ENCODE measurements at regions not wholly inside any gene's neighbourhood (a gene's known extent, or its start where the extent isn't known, plus 50 kb on each side); places are given as distances from the start of the nearest gene placed in this dataset.
"Not testable (repeated sequence)": the region's sequence is repeated elsewhere in the genome, so short reads cannot be mapped to it uniquely, and the experiment has no call there.

DNA sequence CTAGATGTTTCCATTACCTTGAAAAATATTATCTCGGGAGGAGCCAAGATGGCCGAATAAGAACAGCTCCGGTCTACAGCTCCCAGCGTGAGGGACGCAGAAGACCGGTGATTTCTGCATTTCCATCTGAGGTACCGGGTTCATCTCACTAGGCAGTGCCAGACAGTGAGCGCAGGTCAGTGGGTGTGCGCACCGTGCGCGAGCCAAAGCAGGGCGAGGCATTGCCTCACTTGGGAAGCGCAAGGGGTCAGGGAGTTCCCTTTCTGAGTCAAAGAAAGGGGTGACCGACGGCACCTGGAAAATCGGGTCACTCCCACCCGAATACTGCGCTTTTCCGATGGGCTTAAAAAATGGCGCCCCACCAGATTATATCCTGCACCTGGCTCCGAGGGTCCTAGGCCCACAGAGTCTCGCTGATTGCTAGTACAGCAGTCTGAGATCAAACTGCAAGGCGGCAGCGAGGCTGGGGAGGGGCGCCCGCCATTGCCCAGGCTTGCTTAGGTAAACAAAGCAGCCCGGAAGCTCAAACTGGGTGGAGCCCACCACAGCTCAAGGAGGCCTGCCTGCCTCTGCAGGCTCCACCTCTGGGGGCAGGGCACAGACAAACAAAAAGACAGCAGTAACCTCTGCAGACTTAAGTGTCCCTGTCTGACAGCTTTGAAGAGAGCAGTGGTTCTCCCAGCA is 367.8 kb downstream of the NR2F1-AS1 start:
- DNase-seq, result not testable (repeated sequence)

DNA sequence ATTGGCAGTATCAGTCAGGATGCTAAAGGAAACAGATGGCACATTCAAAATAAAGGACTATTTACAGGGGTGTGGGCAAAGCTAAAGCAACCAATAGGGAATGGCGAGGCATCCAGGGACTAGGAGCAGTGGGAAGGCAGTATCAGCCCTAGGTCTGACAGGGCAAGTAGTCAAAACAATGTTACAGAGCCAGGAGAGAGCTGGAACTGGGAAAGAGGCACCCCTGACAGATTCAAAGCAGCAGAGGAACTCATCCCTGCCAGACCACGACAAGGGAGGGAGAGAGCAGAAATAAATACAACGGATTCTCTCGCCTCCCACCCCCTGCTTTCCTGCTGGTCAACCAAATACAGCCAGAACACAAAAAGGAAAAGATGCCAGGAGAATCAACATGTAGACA is 371.5 kb downstream of the NR2F1-AS1 start:
- DNase-seq, result no peak

DNA sequence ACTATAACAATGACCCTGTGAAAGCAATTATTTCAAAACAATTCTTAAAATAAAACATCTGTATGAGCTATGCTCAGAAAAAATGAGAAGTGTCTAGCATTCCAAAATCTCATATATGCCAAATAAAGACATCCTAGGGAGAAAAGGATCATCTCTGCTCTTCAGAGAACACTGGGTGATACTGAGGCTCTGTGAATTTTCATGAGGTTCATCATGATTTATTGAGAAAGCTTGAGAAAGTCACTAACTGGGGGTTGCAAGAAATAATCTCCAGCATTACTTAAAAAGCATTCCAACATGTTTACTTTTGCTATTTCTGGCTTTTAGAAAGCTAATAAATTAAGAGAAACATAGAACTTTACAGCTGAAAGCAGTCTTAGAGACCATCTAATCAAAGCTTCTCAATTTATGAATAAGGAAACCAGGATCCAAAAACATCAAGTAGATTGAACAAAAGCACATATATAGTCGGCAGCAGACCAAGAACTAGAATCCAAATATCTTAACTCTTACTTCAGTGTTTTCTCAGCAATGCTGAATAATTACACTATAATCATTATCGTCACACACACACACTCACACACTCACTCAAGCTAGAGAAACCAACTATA is 372.8 kb downstream of the NR2F1-AS1 start:
- no peak for DNase-seq

DNA sequence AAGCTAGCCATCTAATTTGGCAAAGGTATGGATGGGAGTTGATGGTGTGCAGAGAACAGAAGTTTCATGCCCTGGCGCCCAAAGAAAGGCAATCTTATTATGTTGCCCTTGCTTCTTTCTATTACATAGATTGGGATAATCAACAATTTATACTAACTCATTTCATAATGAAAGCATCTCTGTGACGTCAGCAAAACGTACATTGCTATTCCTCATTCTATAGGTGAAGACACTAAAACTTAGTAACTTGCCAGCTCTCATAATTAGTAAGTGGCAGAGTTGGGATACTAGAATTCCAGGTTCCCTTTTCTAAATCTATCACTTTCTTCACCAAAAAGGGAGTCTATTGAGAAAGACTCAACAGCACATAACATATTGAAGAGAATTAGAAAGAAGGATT is 374.8 kb downstream of the NR2F1-AS1 start:
- DNase-seq, result no peak

DNA sequence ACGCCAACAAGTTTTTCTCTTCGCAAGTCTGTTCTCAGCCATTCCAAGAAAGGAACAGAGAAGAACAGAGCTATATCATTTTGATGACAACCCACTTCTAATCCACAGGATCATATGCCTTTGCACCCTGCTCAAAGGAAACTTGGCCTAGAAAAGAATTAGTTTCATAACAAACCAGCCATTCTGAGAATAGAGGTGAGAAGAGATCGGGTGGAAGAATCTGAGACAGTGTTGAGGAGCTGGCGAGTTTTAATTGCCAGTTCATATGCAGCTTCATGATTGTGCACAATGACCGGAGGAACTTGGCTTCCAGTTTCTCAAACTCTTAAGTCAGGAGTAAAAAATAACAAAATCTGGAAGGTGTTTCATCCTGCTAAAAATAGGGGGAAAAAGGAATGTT is 380.0 kb downstream of the NR2F1-AS1 start:
- DNase-seq, result no peak

DNA sequence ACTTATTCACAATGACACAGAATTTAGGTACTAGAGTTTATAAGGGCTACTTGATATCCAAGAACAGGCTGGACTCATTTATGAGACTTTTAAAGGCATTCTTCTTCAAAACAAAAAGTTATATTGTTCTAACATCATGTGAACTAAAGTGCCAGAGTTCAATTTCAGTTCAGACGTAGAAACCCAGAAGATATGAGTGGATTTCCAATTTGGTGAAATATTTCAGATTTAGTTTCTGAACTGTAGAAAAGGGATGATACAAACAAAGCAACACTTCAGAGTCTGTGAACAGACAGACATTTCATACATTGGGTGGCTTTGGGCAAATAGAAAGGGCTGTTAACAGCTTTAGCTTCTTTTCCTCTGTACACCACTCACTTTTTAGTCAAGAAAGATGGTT is 384.0 kb downstream of the NR2F1-AS1 start:
- no peak for DNase-seq

DNA sequence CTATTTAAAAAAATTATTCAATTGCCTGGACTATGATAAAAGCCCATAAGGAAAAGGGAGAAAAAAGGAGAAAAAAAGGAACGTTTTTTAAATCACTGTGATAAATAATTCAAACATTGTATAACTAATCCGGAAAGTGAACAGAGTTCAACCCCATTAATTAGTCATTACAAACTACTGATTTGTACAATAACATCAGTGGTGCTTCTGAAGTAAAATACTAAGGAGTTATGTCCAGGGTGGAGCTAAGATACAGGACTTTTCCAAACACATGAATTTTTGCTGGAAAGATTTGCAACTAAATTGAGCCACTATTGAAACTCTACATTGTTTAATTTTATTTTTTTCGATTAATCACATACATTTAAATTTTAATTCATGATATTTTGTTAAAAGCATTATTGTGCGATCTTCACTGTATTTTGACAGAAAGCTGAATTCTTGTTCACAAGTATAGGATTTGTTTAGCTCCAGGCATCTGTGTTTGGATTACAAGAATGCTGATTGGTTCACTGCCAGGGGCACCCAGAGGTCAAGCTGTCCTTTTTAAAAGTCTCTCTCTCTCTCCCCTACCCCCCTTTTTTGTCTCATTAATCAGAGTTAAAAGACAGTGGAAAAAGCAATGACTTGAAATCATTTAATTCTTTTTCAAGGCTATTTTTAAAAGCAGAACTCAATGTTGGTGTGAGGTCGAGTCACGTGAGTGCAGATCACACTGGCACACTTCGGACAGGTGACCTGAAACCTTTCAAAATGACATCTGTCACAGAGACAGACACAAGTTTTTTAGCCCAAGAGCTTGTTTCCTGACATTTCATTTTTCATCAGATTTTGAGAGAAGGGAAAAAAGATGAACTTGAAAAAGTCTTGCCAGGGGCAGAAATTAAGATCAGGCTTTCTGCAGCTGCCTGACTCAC is 387.3 kb downstream of the NR2F1-AS1 start:
- no peak for DNase-seq

DNA sequence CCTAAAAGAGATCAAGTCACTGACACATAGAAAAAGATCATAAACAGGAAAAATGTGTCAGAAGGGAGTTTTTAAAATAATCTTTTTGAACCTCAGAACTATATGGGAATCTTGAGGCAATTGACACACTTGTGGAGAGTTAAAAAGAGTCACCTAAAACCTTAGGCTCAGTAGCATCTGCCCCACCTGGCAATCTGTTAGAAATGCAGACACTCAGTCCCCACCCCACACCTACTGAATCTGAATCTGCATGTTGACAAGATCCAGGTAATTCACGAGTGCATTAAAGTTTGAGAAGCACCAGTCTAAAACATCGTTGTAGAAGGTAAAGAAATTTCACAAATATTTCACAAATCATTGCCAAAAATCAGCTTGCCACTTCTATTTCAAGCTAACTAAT is 388.3 kb downstream of the NR2F1-AS1 start:
- DNase-seq, result no peak

DNA sequence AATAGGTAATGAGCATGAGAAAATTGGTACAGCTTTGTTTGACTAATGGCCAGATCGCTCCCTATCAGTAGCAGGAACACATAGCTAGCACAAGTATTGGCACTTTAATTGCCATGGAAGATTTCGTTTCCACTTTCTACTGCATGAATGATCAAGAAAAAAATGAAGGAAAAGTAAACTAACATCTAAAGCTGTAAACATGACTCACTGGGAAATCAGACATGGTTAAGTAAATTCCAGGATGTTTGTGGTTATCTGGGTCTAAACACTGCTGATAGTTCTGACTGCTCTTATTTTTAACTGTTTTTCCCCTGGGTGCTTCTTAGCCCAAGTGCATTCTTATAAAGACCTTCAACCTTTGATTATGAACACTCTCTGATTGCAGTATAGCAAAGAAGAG is 388.9 kb downstream of the NR2F1-AS1 start:
- DNase-seq, result no peak

DNA sequence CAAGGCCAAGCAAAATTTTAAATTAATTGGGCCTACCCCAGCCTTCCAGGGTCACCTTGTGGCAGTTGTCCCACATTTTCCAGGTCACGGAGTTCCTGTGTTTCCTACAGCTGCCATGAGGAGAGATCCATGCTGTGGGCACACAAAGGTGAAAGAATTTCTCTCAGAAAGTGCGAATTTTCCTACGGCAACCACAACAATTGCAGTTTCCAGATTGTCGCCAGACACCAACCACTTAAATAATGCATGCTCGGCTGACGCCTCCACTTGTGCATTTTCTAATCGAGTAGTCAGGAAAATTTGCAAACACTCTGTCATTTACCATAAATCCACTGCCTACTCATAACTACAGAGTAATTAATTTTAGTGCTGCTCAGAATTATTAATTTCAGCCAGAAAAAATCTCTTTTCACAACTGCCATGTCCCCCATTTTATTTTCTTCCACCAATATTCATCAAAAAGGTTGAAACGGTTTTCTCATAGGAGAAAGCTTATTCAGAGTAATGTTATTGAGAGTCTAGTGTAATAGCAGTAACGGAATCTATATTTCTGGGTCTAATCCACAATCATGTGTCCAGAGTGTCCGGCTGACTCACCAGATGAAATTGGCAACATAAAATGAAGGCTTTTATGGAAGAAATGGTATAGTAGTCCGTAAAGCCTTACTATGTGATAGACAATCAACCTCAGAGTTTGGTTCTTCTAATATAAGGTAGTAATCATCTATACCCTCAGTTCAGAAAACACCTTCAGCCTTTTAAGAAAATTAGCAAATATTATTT is 389.8 kb downstream of the NR2F1-AS1 start:
- DNase-seq, result no peak

DNA sequence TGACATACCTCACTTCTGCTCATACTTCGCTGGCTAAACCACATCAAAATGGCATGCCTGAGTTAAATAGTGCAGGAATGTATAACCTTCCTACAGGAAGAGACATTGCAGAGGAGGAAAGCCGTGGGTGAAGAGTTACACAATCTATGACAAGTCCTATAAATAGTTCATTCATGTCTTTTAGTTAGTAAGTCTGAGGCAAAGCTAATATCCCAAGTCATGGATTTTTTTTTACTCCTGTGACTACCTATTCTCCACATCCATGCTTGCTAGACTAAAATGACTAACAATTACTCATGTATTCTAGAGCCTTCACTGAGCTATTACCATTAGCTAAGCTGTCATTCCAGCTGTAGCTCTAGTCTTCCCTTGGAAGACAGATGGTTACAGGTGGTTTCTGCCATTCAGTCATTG is 391.3 kb downstream of the NR2F1-AS1 start:
- no peak for DNase-seq

DNA sequence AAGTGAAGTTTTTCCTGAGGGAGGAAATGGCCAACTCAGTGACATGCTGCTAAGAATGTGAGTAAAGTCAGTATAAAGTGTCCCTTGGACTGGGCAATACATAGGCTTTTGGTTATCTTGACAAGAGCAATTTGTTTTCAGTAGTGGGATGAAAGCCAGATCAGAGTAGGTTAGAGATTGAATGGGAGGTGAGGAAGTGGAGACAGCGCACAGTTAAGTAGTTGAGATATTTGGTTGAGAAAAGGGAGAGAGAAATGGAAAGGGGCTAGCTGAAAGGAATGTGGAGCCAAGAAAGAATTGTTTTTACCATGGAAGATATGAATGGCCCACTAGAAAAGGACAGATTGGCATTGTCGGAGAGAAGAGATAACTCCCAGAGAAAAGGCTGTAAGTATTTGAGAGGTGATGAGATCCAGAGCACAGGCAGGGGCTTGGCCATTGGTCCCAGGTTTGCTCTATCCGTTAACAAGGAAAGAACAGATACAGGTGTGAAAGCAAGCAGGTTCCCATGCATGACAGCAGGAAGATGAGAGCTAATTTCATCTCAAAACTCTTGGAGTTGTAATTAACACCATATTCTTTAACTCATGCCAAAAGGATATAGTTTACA is 392.0 kb downstream of the NR2F1-AS1 start:
- no peak for DNase-seq

DNA sequence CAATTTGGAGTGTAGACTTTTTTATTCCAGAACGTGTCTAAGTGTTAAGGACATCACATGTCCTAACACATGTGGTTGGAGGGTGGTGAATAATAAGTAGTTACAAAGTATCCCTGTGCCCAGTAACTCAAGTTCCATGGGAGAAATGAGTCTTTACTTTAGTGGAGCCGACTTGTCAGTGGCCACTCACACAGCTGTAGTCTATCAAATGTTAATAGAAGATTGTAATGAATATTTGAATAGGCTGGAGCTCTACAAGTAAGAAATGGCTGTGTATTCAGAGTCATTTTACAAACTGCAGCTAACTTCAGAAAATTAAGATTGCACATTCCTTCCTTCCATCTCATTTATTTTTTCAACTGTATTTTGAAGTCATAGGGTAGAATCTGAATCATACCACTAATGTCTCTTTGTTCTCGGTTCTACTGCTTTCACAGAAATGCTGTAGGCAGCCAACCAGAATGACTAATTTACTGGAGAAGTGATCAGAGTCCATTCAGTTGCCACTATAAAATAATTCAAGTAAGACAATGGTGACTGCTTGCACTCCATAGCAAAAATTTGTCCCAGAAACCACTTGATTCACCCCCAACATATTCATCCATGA is 394.8 kb downstream of the NR2F1-AS1 start:
- no peak for DNase-seq

DNA sequence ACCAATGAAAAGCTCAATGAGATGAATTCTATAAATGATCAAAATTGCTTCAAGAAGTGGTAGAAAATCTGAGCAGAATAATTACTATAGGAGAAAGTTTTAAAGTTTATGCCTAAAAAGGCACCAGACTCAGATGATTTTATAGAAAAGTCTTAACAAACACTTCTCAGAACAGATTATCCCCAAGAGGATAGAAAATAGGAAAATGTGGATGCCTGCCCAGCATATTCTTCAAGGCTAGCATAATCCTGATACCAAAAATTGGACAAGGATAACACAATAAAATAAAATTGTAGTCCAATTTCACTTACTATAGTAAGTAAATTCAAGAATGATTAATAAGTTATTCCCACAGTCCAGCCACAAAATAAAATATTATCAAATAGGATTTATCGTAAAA is 397.0 kb downstream of the NR2F1-AS1 start:
- DNase-seq, result no peak

DNA sequence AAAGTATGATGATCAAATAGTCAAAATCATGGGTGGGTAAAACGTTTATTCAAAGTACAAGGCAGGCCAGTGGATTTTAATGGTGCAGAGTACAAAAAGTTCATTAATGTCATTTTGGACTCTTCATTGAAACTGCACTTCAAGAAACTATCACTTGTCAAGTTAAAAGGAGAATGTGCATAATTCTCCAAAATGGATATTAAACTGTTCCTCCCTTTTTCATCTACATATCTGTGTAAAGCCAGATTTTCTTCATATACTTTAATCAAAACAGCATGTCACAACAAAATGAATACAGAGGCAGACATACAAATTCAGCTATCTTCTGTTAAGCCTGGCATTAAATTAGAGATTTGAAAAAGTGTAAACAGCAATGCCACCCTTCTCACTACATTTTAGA is 401.6 kb downstream of the NR2F1-AS1 start:
- DNase-seq, result no peak

DNA sequence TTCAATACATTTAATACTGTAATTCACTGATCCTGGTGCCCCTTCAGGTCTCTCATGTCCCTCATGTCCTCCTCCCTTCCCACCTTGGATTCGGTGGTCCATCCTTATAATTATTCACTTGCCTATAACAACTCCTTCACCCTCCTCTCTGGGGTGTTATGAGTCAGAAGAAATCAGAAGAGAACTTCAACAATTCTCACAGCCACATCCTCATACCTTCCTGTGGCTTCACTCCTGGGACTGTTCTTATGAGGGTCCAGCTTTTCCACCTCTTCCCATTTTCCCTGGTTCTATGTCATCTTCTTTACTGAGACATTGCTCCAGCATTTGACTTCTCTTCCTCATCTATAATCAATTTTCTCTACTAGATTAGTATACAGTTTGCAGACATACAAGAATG is 406.1 kb downstream of the NR2F1-AS1 start:
- no peak for DNase-seq

DNA sequence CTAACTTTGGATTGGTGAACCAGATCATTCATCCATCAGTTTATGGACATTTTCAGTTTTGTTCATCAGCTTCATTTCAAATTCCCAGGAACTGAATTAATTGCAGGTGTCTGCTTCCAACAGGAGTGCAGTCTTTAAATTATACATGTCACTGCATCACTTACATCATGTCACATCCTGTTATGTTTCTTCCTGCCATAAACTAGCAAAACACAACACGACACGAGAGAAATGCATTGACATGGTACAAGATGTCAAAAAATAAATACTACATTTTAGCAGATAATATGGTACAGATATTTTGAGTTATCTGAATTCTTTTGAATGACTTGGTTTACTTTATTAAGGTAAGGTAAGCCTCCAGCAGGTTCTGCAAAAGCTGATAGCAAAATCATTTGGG is 415.5 kb downstream of the NR2F1-AS1 start:
- DNase-seq, result no peak

DNA sequence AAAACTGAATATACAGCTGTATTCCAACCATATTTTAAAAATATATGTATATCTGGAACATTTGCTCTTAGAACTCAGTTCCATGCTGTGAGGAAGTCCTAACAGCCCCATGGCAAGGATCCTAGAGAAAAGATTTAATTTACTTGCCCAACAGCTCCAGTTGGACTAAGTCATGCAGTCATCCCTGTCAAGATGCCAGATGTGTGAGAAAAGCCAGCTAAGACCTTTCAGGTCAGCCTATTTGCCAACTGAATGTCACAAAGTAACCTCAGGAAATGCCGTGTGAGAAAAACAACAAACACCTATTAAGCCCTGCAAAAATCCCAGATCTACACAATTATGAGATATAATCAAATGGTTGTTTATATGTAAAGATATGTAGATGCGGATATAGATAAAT is 416.3 kb downstream of the NR2F1-AS1 start:
- no peak for DNase-seq

DNA sequence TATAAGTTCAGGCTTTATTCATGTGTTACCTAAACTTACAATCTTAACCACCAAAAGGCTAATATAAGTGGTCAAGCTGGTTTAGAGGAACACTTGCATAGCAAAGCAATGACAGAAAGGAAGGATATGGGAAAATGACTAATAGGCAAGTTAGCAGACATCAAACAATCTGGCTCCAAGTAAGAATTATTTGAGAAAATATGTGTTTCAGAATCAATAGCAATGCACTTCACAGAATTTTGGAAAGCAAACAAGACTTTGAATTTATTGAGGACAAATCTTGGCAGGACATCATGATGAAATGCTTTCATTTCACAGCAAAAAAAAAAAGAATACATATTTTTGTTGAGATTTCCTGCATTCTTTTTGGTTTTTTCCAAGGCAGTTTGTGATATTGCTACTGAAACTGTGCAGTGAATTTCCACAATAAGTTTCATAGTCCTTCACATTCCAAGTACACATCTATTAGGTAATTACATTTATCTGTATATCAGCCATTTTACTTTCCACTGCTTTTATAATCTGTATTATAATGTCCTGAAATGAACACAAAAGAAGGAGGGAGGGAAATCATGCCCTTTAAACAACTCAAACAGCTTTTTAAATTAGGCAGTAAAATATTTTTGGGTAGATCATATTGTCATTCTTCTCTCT is 417.9 kb downstream of the NR2F1-AS1 start:
- DNase-seq, result no peak

DNA sequence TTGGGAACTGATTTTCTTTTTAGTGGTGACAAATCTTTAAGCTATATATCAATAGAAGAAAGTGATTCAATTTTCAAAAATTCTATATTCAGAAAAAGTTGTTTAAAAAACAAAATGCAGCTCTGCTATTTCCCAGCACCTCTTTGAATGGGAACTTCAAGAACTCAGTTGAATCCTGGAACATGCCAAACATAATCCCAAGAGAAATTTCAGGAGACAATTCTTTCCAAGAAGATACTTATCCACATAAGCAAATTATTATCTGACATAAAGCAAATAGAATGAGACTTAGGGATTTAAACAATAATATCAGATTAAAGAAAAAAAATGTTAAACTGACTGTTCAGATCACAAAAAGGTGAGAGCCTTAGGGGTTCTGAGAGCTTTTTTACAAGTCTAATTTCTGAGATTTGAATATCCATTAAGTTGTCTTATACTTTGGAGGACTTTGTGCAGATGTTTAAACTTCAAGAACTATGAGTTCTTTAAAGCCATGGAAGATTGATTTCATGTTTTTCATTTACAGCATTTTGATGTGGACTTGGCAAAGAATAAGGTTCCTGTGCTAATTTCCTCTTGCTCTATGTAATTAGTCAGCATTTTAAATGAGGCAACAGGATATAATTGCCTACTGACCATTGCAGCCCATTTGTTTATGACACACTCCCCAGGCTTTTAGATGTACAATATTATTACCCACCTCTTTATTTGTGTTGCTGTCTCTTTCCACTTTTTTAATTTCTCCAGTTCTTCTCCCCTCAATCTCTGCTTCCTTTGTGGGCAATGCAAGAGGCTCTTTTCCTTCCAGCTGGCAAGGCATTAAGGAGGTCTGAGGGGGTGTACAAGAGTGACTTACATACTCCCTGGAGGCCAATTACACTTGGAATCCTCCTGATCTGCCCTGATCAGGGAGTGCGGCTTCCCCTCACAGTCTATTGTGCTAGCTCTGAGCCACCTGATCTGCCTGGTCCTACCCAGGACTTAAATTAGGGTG is 419.1 kb downstream of the NR2F1-AS1 start:
- no peak for DNase-seq

All from suppressor macrophage treated with lipopolysaccharide for 1 hour (primary cell).